Left lung (tissue), 4 donors: ENCODE measurements at regions not wholly inside any gene's neighbourhood (a gene's known extent, or its start where the extent isn't known, plus 50 kb on each side); places are given as distances from the start of the nearest gene placed in this dataset.

ENCODE experiments used
- ATAC-seq: fragments of 200-7000 bp; cut with Tn5 transposase; one replicate; pipeline ENCODE4 v1.9.1; 2020; ENCODE audit warnings: moderate library complexity
- DNase-seq, 4 donors: peaks; one replicate each; pipeline ENCODE4 v3.0.0-alpha.2; 2013 to 2020
- H3K27ac ChIP-seq, 2 donors: fragments of 200-600 bp; sonication (generic) in 1 of 2; one replicate each; pipeline versions ENCODE4 v1.5.0 to v1.8.0; 2020 to 2021
- H3K27me3 ChIP-seq, 2 donors: fragments of 200-600 bp; sonication (generic) in 1 of 2; one replicate each; pipeline versions ENCODE4 v1.5.0 to v1.8.0; 2020 to 2021
- H3K36me3 ChIP-seq, 2 donors: fragments of 200-600 bp; sonication (generic) in 1 of 2; one replicate each; pipeline versions ENCODE4 v1.5.0 to v1.8.0; 2020 to 2021
- H3K4me1 ChIP-seq, 2 donors: fragments of 200-600 bp; one replicate each; pipeline ENCODE4 v1.8.0; 2021
- H3K4me3 ChIP-seq, 2 donors: fragments of 200-600 bp; sonication (generic) in 1 of 2; one replicate each; pipeline versions ENCODE4 v1.5.0 to v1.8.0; 2020 to 2021; ENCODE audit warnings: mild to moderate bottlenecking in 1 of 2
- H3K9me3 ChIP-seq, 2 donors: fragments of 200-600 bp; sonication (generic) in 1 of 2; one replicate each; pipeline versions ENCODE4 v1.5.0 to v1.8.0; 2020 to 2021
- CTCF ChIP-seq, 2 donors: fragments of 200-600 bp; sonication (generic) in 1 of 2; IDR thresholded peaks; one replicate each; pipeline versions ENCODE4 v1.5.0 to v1.8.0; 2021; ENCODE audit warnings: antibody characterized with exemption in 2 of 2
- intact Hi-C, 2 donors: fragments of 100-400 bp; cut with DNase I; formaldehyde crosslinking; loops; one replicate each; pipeline versions ENCODE4 v1.11.2 to v1.14.2; 2022
- donor health status: DM: no; HTN: yes; CAD: no.
- donor health status: DM: no; HTN: no; CAD: no.

GRCh38 chr9:86670536-86670935 is 276.8 kb downstream of the GAS1 start:
- Histone ChIP-seq H3K36me3 (no peaks in the 10 kb centered on the region), H3K27ac (no peak overlapping the region), H3K4me3 (no peak overlapping the region), H3K4me1 (no peaks in the 10 kb centered on the region), H3K9me3 (peaks cover 0 to 13% of the 10 kb centered on the region in 2 donors), H3K27me3 (no peaks in the 10 kb centered on the region)
- intact Hi-C loops: no loop called here
- no peak for TF ChIP-seq CTCF (IDR thresholded peaks at IDR 0.05)
- DNase-seq (no peak), ATAC-seq (no peak)

- H3K9me3 ChIP-seq: peaks cover 0 to 13% of the 10 kb centered on the region in 2 donors
Observed at GRCh38 chr9:86670076-86670475, 277.2 kb downstream of the GAS1 start.

GRCh38 chr9:86669422-86669821 is 277.9 kb downstream of the GAS1 start:
- no peaks in the 10 kb centered on the region for H3K4me1 ChIP-seq
- no peak for TF ChIP-seq CTCF (IDR thresholded peaks at IDR 0.05)
- ATAC-seq (no peak), DNase-seq (no peak)
- no peaks in the 10 kb centered on the region for H3K27me3 ChIP-seq
- H3K27ac ChIP-seq: no peak overlapping the region
- intact Hi-C loops: no loop called here
- H3K4me3 ChIP-seq: no peak overlapping the region
- H3K36me3 ChIP-seq: no peaks in the 10 kb centered on the region
- peaks cover 0 to 13% of the 10 kb centered on the region in 2 donors for H3K9me3 ChIP-seq

More at GRCh38 chr9:86670076-86670475, 277.2 kb downstream of the GAS1 start:
- H3K4me1 ChIP-seq: no peaks in the 10 kb centered on the region
- DNase-seq (no peak), ATAC-seq (no peak)
- TF ChIP-seq CTCF (IDR thresholded peaks at IDR 0.05): no peak
- no peaks in the 10 kb centered on the region for H3K36me3 ChIP-seq
- intact Hi-C loops: no loop called here
- no peak overlapping the region for H3K27ac ChIP-seq
- H3K4me3 ChIP-seq: no peak overlapping the region
- H3K27me3 ChIP-seq: no peaks in the 10 kb centered on the region

GRCh38 chr9:86668488-86668887 is 278.8 kb downstream of the GAS1 start:
- Histone ChIP-seq H3K36me3 (no peaks in the 10 kb centered on the region), H3K4me3 (no peak overlapping the region), H3K27ac (no peak overlapping the region), H3K9me3 (peaks cover 0 to 13% of the 10 kb centered on the region in 2 donors), H3K27me3 (no peaks in the 10 kb centered on the region), H3K4me1 (no peaks in the 10 kb centered on the region)
- intact Hi-C loops: no loop called here
- DNase-seq: no peak
- ATAC-seq: no peak
- TF ChIP-seq CTCF (IDR thresholded peaks at IDR 0.05): no peak

GRCh38 chr9:86667307-86667706 is 280.0 kb downstream of the GAS1 start:
- DNase-seq (no peak), ATAC-seq (no peak)
- Histone ChIP-seq H3K27me3 (no peaks in the 10 kb centered on the region), H3K36me3 (no peaks in the 10 kb centered on the region), H3K4me1 (no peaks in the 10 kb centered on the region), H3K4me3 (no peak overlapping the region), H3K9me3 (peaks cover 0 to 13% of the 10 kb centered on the region in 2 donors), H3K27ac (no peak overlapping the region)
- intact Hi-C loops: no loop called here
- TF ChIP-seq CTCF (IDR thresholded peaks at IDR 0.05): no peak
